Subcutaneous abdominal adipose tissue (tissue), 5 donors: ENCODE measurements at regions not wholly inside any gene's neighbourhood (a gene's known extent, or its start where the extent isn't known, plus 50 kb on each side); places are given as distances from the start of the nearest gene placed in this dataset.
A peak's percentile ranks its signal among the peaks of the same experiment; 100 is the strongest.
"Not testable (repeated sequence)": the region's sequence is repeated elsewhere in the genome, so short reads cannot be mapped to it uniquely, and the experiment has no call there.

Experiments used
- H3K27ac ChIP-seq: one replicate; pipeline ENCODE4 v1.7.0; 2013; ENCODE audit warnings: low read depth, mild to moderate bottlenecking, inconsistent platforms, low read length, moderate library complexity
- H3K27me3 ChIP-seq, 5 donors: one replicate each; pipeline ENCODE4 v1.7.0; 2013; ENCODE audit warnings: low read length in 5 of 5, inconsistent platforms in 1 of 5; ENCODE audit not compliant: control insufficient read depth in 5 of 5, insufficient read depth in 4 of 5
- H3K36me3 ChIP-seq, 5 donors: one replicate each; pipeline ENCODE4 v1.7.0; 2013; ENCODE audit warnings: low read length in 5 of 5; ENCODE audit not compliant: control insufficient read depth in 5 of 5, insufficient read depth in 5 of 5
- H3K4me1 ChIP-seq, 5 donors: one replicate each; pipeline ENCODE4 v1.7.0; 2013; ENCODE audit warnings: low read length in 5 of 5, mild to moderate bottlenecking in 3 of 5, moderate library complexity in 1 of 5; ENCODE audit not compliant: control insufficient read depth in 5 of 5, insufficient read depth in 5 of 5
- H3K4me3 ChIP-seq, 5 donors: one replicate each; pipeline ENCODE4 v1.7.0; 2013; ENCODE audit warnings: low read length in 5 of 5, low read depth in 1 of 5
- H3K9ac ChIP-seq, 5 donors: one replicate each; pipeline ENCODE4 v1.7.0; 2013; ENCODE audit warnings: low read length in 5 of 5, mild to moderate bottlenecking in 4 of 5, moderate library complexity in 3 of 5
- H3K9me3 ChIP-seq, 5 donors: one replicate each; pipeline ENCODE4 v1.7.0; 2013; ENCODE audit warnings: low read length in 5 of 5; ENCODE audit not compliant: control insufficient read depth in 5 of 5
- donor health status: healthy.
- donor health status: healthy.
- donor health status: healthy.
- donor health status: healthy.
- donor health status: healthy.

GRCh38 chr1:94305704-94306103 lies 68.3 kb upstream of the ARHGAP29 start:
- Histone ChIP-seq H3K36me3 (no peaks in the 10 kb centered on the region), H3K4me1 (peaks cover 5 to 29% (median 15%) of the 10 kb centered on the region in 5 donors), H3K9me3 (no peaks in the 10 kb centered on the region), H3K27ac (no peak overlapping the region), H3K9ac (no peak overlapping the region), H3K27me3 (no peaks in the 10 kb centered on the region), H3K4me3 (no peak overlapping the region)

- no peak overlapping the region for H3K4me3 ChIP-seq
- peaks cover 10 to 38% (median 24%) of the 10 kb centered on the region in 5 donors for H3K4me1 ChIP-seq
- no peaks in the 10 kb centered on the region for H3K9me3 ChIP-seq
- no peaks in the 10 kb centered on the region for H3K27me3 ChIP-seq
- H3K9ac ChIP-seq: no peak overlapping the region
- H3K27ac ChIP-seq: no peak overlapping the region
- H3K36me3 ChIP-seq: no peaks in the 10 kb centered on the region
Measured at GRCh38 chr1:94304553-94304952, 67.2 kb upstream of the ARHGAP29 start.

- Histone ChIP-seq H3K4me3 (no peak overlapping the region), H3K4me1 (peaks cover 10 to 54% (median 29%) of the 10 kb centered on the region in 5 donors), H3K27ac (no peak overlapping the region), H3K36me3 (no peaks in the 10 kb centered on the region), H3K27me3 (no peaks in the 10 kb centered on the region), H3K9me3 (no peaks in the 10 kb centered on the region), H3K9ac (no peak overlapping the region)
Measured at GRCh38 chr1:94303005-94303404, 65.6 kb upstream of the ARHGAP29 start.

- H3K27ac ChIP-seq: no peak overlapping the region
- H3K27me3 ChIP-seq: no peaks in the 10 kb centered on the region
- no peak overlapping the region for H3K4me3 ChIP-seq
- H3K9ac ChIP-seq: no peak overlapping the region
- H3K4me1 ChIP-seq: peaks cover 10 to 59% (median 27%) of the 10 kb centered on the region in 5 donors
- no peaks in the 10 kb centered on the region for H3K36me3 ChIP-seq
- H3K9me3 ChIP-seq: no peaks in the 10 kb centered on the region
Measured at GRCh38 chr1:94302497-94302896, 65.1 kb upstream of the ARHGAP29 start.

DNA sequence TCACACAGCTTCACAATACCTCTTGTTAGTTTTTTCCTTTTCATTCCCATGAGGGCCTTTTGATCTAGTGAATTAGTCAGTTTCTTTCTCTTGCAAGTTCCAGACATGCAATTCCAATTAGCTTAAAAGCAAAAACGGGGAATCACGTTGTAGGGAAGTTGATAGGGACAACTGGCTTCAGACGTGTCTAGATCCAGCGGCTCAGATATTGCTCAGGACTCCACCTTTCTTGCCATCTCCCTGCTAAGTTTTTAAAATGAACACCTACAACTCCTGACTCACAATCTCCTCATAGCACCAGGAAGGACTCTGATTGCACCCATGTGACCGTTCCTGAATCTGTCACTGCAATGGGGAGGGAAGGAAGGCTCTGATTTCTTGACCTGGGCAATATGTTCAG lies 63.8 kb upstream of the ARHGAP29 start:
- Histone ChIP-seq H3K27ac (peak overlapping the region; percentile 93), H3K9me3 (no peaks in the 10 kb centered on the region), H3K9ac (no peak overlapping the region), H3K27me3 (no peaks in the 10 kb centered on the region), H3K4me1 (peaks cover 7 to 66% (median 26%) of the 10 kb centered on the region in 5 donors), H3K4me3 (no peak overlapping the region), H3K36me3 (no peaks in the 10 kb centered on the region)

GRCh38 chr1:94300731-94301130 lies 63.3 kb upstream of the ARHGAP29 start:
- Histone ChIP-seq H3K9ac (no peak overlapping the region), H3K27ac (peak overlapping the region; percentile 93), H3K4me1 (peaks cover 5 to 67% (median 24%) of the 10 kb centered on the region in 5 donors), H3K36me3 (no peaks in the 10 kb centered on the region), H3K27me3 (no peaks in the 10 kb centered on the region), H3K4me3 (no peak overlapping the region), H3K9me3 (no peaks in the 10 kb centered on the region)

DNA sequence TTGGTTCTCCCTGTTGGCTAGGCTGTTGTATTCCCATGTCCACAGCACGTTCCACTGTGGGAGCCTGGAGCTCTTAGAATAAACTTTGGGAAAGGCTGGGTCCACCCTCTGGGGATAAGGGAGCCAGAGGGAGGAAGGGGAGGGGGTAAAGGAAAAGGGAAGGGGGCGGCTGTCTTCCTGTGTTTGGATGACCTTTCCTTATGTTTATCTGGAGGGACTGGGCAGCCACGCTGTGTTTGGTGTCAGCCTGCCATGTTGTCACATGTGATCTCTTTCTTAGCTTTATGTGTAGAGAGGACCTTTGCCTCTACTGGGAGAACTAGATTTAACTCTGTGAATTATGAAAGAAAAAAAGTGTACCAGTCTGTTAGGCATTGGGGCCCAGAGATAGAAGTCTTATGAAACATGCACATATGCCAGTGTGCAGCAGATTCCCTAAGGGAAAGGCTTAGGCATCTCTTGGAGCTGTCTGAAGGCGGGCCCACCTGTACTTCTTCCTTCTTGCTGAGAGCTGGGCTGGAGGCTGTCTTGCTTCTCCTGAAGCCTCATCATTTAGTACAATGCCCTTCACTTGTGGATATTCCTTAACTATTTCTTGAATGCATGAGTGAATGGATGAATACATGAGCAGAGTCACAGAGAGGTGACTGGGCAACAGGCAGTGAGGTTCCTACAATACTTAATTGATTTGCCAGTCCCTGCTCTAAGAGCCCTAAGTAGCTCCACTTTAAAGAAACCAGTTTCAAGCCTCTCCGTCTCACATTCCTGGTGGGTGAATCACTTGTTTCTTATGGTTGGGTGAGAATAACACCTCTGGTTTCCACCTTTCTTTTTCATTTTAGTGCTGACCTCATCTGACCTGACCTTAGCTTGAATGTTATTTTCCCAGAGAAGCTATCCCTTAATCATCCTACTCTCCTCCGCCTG lies 62.5 kb upstream of the ARHGAP29 start:
- peaks cover 5 to 71% (median 24%) of the 10 kb centered on the region in 5 donors for H3K4me1 ChIP-seq
- H3K36me3 ChIP-seq: no peaks in the 10 kb centered on the region
- no peaks in the 10 kb centered on the region for H3K9me3 ChIP-seq
- H3K9ac ChIP-seq: peak overlapping the region in 1 of 5 donors; percentile 37
- H3K27ac ChIP-seq: peak overlapping the region; percentile 93
- H3K27me3 ChIP-seq: no peaks in the 10 kb centered on the region
- H3K4me3 ChIP-seq: peak overlapping the region in 1 of 5 donors; percentile 4

GRCh38 chr1:94298861-94299260 lies 61.5 kb upstream of the ARHGAP29 start:
- Histone ChIP-seq H3K27ac (peak overlapping the region; percentile 93), H3K36me3 (no peaks in the 10 kb centered on the region), H3K4me1 (peaks cover 5 to 71% (median 24%) of the 10 kb centered on the region in 5 donors)

GRCh38 chr1:94296018-94296417 lies 58.6 kb upstream of the ARHGAP29 start:
- peak overlapping the region; percentile 31 for H3K27ac ChIP-seq
- H3K27me3 ChIP-seq: no peaks in the 10 kb centered on the region
- H3K9me3 ChIP-seq: no peaks in the 10 kb centered on the region
- H3K36me3 ChIP-seq: no peaks in the 10 kb centered on the region
- H3K9ac ChIP-seq: no peak overlapping the region
- peaks cover 5 to 50% (median 21%) of the 10 kb centered on the region in 5 donors for H3K4me1 ChIP-seq
- no peak overlapping the region for H3K4me3 ChIP-seq

More at GRCh38 chr1:94298861-94299260, 61.5 kb upstream of the ARHGAP29 start:
- Histone ChIP-seq H3K4me3 (peak overlapping the region in 1 of 5 donors; percentile 2), H3K27me3 (no peaks in the 10 kb centered on the region), H3K9me3 (no peaks in the 10 kb centered on the region), H3K9ac (peak overlapping the region in 2 of 5 donors; percentile 23 to 37)

- not testable (repeated sequence) for H3K9ac ChIP-seq, H3K9me3 ChIP-seq, H3K27me3 ChIP-seq, H3K27ac ChIP-seq, H3K36me3 ChIP-seq, H3K4me3 ChIP-seq
- peaks cover 0 to 19% (median 0%) of the 10 kb centered on the region in 5 donors for H3K4me1 ChIP-seq
Measured at GRCh38 chr1:94292978-94293377, 55.6 kb upstream of the ARHGAP29 start.
